NCI-H1436 treated with DMSO at 0.1 percent for 48 hours (cell line): ENCODE measurements at regions not wholly inside any gene's neighbourhood (a gene's known extent, or its start where the extent isn't known, plus 50 kb on each side); places are given as distances from the start of the nearest gene placed in this dataset.

Experiments used
- DNase-seq: peaks from one replicate; lab custom pipeline; 2025; lab: John Stamatoyannopoulos, UW

DNA sequence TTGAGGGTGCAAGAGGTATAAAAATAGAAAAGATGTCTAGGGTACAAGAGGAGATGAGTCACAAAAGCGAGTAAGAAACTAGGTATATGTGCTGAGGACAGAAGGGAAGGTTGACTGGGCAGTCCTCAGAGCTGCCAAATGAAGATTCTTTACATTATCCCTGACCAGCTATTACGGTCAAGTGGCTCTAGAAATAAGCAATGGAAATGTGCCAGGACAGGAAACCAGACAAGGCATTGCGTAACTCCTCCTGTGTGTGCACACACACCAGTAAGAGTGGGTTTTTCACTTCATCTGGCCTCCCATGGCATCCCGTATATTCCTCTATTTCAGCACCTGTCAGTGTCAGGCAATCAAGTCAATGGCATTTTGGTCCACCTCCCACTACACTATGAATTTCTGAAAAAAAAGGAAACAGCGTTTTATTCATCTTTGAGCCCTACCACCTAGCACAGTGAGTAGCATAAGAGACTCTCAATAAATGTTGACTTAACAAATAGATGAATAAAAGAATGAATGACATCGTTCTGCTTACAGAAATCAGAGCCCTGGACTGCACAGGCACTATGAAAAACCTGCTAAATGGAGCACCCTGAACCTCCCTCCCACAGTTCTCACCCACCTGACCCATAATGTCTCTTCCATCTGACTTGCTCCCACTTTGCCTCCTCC is 62.6 kb upstream of the KLF3 start:
- DNase-seq, result no peak

- no peak for DNase-seq
These were observed 62.1 kb upstream of the KLF3 start for GRCh38 chr4:38601916-38602291.

GRCh38 chr4:38603652-38604051 is 60.3 kb upstream of the KLF3 start:
- no peak for DNase-seq

- DNase-seq, result no peak
These were observed 58.7 kb upstream of the KLF3 start for GRCh38 chr4:38605181-38605752.

- DNase-seq, result no peak
These were observed 58.0 kb upstream of the KLF3 start for GRCh38 chr4:38605753-38606586.

DNA sequence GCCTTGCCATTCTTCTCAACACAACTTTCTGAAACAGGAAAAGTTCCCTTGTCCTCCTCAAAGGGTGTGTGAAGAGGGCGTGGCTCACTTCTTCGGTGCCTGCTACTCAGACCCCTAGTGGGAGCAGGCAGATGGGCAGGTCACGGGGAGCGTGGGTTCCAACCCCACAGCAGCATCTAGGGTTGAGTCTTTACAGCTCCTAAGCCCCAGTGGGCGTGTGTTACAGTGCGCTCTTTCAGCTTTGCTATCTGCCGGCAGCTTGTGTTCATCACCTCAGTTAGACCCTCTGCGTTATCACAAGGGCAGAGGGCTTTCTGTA is 57.5 kb upstream of the KLF3 start:
- DNase-seq, result no peak

- no peak for DNase-seq
These were observed 54.4 kb upstream of the KLF3 start for GRCh38 chr4:38609614-38610013.

- DNase-seq, result no peak
These were observed 53.5 kb upstream of the KLF3 start for GRCh38 chr4:38610521-38610920.

GRCh38 chr4:38610966-38611431 is 53.0 kb upstream of the KLF3 start:
- no peak for DNase-seq

GRCh38 chr4:38611676-38612075 is 52.3 kb upstream of the KLF3 start:
- DNase-seq, result no peak

GRCh38 chr4:38612646-38613414 is 51.2 kb upstream of the KLF3 start:
- peak; percentile 22 for DNase-seq
